CD8-positive, alpha-beta memory T cell (primary cell): ENCODE measurements at regions not wholly inside any gene's neighbourhood (a gene's known extent, or its start where the extent isn't known, plus 50 kb on each side); places are given as distances from the start of the nearest gene placed in this dataset.

Experiments
- CTCF ChIA-PET: fragments of 350-600 bp; sonication (Branson Sonifier 250); formaldehyde crosslinking; loops from one replicate; lab custom pipeline; 2021; ENCODE audit warnings: antibody characterized with exemption; lab: Charles Lee
- POLR2A ChIA-PET: fragments of 350-600 bp; sonication (Branson Sonifier 250); formaldehyde crosslinking; loops from one replicate; lab custom pipeline; 2021; ENCODE audit warnings: antibody characterized with exemption; lab: Charles Lee
- DNase-seq, 5 donors: peaks; one replicate each; pipeline versions ENCODE4 v3.0.0 to v3.0.0-alpha.2; 2020 to 2022; ENCODE audit warnings: mixed read lengths in 1 of 5
- H3K27ac ChIP-seq: one replicate; pipeline ENCODE4 v1.7.0; 2013; ENCODE audit warnings: low read depth, mild to moderate bottlenecking, low read length, moderate library complexity
- H3K27me3 ChIP-seq: 2 replicates; pipeline ENCODE4 v1.7.0; 2013; ENCODE audit warnings: low read length, mild to moderate bottlenecking; ENCODE audit not compliant: insufficient read depth, poor library complexity, severe bottlenecking
- H3K36me3 ChIP-seq: 2 replicates; pipeline ENCODE4 v1.7.0; 2013; ENCODE audit warnings: mild to moderate bottlenecking, low read length, moderate library complexity; ENCODE audit not compliant: insufficient read depth
- H3K4me1 ChIP-seq: 2 replicates; pipeline ENCODE4 v1.7.0; 2013; ENCODE audit warnings: mild to moderate bottlenecking, low read length, moderate library complexity; ENCODE audit not compliant: insufficient read depth
- H3K4me3 ChIP-seq: 2 replicates; pipeline ENCODE4 v1.7.0; 2013; ENCODE audit warnings: mild to moderate bottlenecking, low read length
- H3K9me3 ChIP-seq: 2 replicates; pipeline ENCODE4 v1.7.0; 2013; ENCODE audit warnings: mild to moderate bottlenecking, low read length
- H3K27ac Mint-ChIP-seq, 8 donors: one replicate each; pipeline ENCODE4 v1.8.0; 2020 to 2021; ENCODE audit warnings: mixed read lengths in 8 of 8, mild to moderate bottlenecking in 6 of 8, inconsistent platforms in 3 of 8, moderate library complexity in 3 of 8
- H3K27me3 Mint-ChIP-seq, 2 donors: one replicate each; pipeline ENCODE4 v1.8.0; 2020 to 2021; ENCODE audit warnings: mixed read lengths in 2 of 2, mild to moderate bottlenecking in 1 of 2, moderate library complexity in 1 of 2
- H3K36me3 Mint-ChIP-seq, 3 donors: one replicate each; pipeline ENCODE4 v1.8.0; 2020 to 2021; ENCODE audit warnings: mixed read lengths in 3 of 3, inconsistent platforms in 1 of 3, mild to moderate bottlenecking in 1 of 3
- H3K4me1 Mint-ChIP-seq, 3 donors: one replicate each; pipeline ENCODE4 v1.8.0; 2020 to 2021; ENCODE audit warnings: mixed read lengths in 3 of 3, inconsistent platforms in 1 of 3, mild to moderate bottlenecking in 1 of 3
- H3K4me3 Mint-ChIP-seq, 7 donors: one replicate each; pipeline ENCODE4 v1.8.0; 2020 to 2021; ENCODE audit warnings: mixed read lengths in 7 of 7, mild to moderate bottlenecking in 6 of 7, moderate library complexity in 4 of 7, inconsistent platforms in 2 of 7
- H3K9me3 Mint-ChIP-seq, 5 donors: one replicate each; pipeline ENCODE4 v1.8.0; 2020 to 2022; ENCODE audit warnings: mixed read lengths in 5 of 5, mild to moderate bottlenecking in 3 of 5, moderate library complexity in 2 of 5, inconsistent platforms in 1 of 5

DNA sequence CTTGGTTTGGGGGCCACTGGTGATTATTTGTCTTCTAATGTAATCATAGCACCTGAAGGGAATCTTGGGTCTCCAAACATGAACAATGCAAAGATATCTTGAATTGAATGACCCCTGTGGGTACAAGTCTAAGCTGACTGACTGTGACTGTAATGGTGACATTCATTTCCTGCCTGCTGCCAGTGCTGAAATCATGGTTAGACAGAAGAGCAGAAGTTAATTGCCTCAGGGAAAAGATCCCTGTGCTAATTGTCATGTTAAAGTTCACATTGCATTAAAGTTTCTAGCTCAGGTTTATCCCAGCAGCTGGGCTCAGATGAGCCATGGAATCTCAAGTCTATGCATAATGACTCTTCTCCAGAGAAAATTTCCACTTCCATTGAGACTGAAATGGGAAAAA is 772.0 kb downstream of the ETS1 start:
- no peak for DNase-seq
- Histone ChIP-seq H3K27ac (no peak overlapping the region), H3K9me3 (no peaks in the 10 kb centered on the region), H3K27me3 (no peaks in the 10 kb centered on the region), H3K36me3 (no peaks in the 10 kb centered on the region), H3K4me1 (no peaks in the 10 kb centered on the region), H3K4me3 (no peak overlapping the region)
- Mint-ChIP-seq H3K9me3 (no peaks in the 10 kb centered on the region), H3K4me3 (no peak overlapping the region), H3K27me3 (peaks cover 7% of the 10 kb centered on the region in 2 donors), H3K36me3 (no peaks in the 10 kb centered on the region), H3K4me1 (peaks cover 0 to 3% (median 3%) of the 10 kb centered on the region in 3 donors), H3K27ac (no peak overlapping the region)
- POLR2A ChIA-PET: no interaction called here
- CTCF ChIA-PET: no interaction called here

DNA sequence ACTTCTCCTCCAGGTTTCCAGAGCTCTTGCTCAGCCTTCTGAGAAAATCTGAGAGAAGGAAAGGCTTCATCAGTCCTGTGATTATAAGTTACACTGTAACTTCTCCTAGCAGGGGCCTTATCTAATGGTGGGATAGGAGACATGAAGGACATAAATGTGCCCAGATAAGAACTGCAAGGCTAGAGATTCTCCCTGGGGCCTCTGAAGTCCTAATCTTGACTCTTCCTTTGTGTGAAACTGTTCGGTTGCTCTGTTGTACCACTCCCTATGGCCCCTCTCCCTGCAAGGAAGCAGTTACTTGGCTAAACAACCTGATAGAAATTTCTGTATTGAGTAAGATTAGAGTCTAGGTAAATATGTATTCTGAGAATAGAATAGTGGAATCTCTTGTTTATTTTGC is 780.9 kb downstream of the ETS1 start:
- Mint-ChIP-seq H3K4me3 (no peak overlapping the region), H3K36me3 (no peaks in the 10 kb centered on the region), H3K27ac (no peak overlapping the region), H3K4me1 (no peaks in the 10 kb centered on the region), H3K9me3 (peaks cover 0 to 1% (median 0%) of the 10 kb centered on the region in 5 donors), H3K27me3 (peaks cover 2 to 20% of the 10 kb centered on the region in 2 donors)
- ChIA-PET POLR2A (no interaction called here), CTCF (no interaction called here)
- H3K27me3 ChIP-seq: no peaks in the 10 kb centered on the region
- H3K4me1 ChIP-seq: no peaks in the 10 kb centered on the region
- no peaks in the 10 kb centered on the region for H3K36me3 ChIP-seq
- DNase-seq: no peak
- no peak overlapping the region for H3K27ac ChIP-seq
- no peak overlapping the region for H3K4me3 ChIP-seq
- H3K9me3 ChIP-seq: no peaks in the 10 kb centered on the region

DNA sequence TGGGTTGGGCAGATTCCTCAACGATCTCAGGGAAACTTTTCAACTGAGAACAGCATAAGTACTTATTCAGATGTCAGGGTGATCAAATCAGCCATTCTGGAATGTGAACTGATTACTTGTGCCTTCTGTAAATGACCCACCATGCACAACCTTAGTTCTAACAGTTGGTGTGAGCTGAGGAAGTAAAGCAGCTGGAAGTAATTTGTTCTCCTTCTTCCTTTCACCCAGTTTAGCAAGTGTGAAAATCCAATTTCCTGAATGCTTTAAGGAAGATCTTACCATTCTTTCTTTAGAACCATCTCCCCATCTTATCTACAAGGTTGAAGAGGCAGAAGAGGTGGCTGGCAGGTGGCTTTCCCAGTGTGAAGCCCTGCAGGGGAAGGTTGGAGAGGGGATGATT is 781.6 kb downstream of the ETS1 start:
- CTCF ChIA-PET: no interaction called here
- Histone ChIP-seq H3K9me3 (no peaks in the 10 kb centered on the region), H3K4me1 (no peaks in the 10 kb centered on the region), H3K27ac (no peak overlapping the region), H3K36me3 (no peaks in the 10 kb centered on the region), H3K27me3 (no peaks in the 10 kb centered on the region), H3K4me3 (no peak overlapping the region)
- H3K4me3 Mint-ChIP-seq: no peak overlapping the region
- H3K9me3 Mint-ChIP-seq: peaks cover 0 to 3% (median 0%) of the 10 kb centered on the region in 5 donors
- POLR2A ChIA-PET: no interaction called here
- no peak overlapping the region for H3K27ac Mint-ChIP-seq
- H3K27me3 Mint-ChIP-seq: peaks cover 2 to 16% of the 10 kb centered on the region in 2 donors
- H3K4me1 Mint-ChIP-seq: no peaks in the 10 kb centered on the region
- DNase-seq: no peak
- H3K36me3 Mint-ChIP-seq: no peaks in the 10 kb centered on the region

DNA sequence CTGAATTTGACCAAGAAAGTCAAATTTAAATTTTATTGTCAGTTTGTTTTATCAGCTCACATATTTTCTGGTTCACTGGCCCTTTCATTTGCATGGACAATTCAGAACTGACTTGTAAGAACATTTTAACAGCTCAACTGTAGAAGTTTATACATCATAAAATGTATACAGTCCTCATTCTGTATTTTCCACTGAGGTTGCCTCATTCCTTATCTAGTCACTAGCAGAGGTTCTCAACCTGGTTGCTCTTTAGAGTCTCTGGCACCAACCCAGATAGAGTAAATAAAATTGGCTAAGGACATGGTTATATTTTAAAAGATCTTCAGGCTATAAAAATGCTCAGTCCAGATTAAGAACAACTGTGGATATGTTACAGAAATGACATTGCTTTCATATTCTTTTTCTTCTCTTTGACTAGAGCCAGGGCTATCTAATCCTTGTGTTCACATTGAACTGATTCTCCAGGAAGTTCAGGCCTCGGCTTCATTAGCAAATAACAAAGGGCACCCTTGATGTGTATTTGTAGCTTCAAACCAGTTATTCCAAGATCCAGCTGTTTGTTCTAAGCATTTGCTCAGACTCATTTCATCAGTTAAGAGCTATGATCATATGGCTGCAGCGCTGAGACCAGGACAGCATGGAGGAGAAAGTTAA is 782.5 kb downstream of the ETS1 start:
- H3K9me3 Mint-ChIP-seq: peaks cover 0 to 3% (median 0%) of the 10 kb centered on the region in 5 donors
- no peaks in the 10 kb centered on the region for H3K4me1 Mint-ChIP-seq
- H3K4me3 ChIP-seq: no peak overlapping the region
- H3K9me3 ChIP-seq: no peaks in the 10 kb centered on the region
- no peaks in the 10 kb centered on the region for H3K36me3 ChIP-seq
- H3K27me3 Mint-ChIP-seq: peaks cover 4 to 13% of the 10 kb centered on the region in 2 donors
- H3K4me3 Mint-ChIP-seq: no peak overlapping the region
- H3K36me3 Mint-ChIP-seq: no peaks in the 10 kb centered on the region
- POLR2A ChIA-PET: no interaction called here
- H3K27me3 ChIP-seq: no peaks in the 10 kb centered on the region
- CTCF ChIA-PET: no interaction called here
- H3K27ac ChIP-seq: no peak overlapping the region
- no peak for DNase-seq
- no peak overlapping the region for H3K27ac Mint-ChIP-seq
- H3K4me1 ChIP-seq: no peaks in the 10 kb centered on the region

DNA sequence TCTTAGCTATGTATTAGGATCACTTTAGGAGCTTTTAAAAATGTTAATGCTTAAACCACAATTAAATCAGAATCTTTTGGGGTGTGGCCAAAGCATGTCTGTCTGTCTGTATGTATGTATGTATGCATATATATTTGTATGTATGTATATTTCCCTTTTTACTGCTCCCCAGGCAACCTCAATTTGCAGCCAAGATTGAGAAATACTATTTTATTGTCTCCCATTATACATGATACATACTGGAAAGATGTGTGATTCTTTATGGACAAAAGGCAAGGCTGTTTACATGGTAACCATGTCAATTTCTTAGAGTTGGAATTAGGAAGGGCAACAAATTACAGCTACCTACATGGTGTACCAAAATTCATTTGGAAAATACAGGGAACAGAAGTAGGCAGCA is 783.6 kb downstream of the ETS1 start:
- H3K4me3 ChIP-seq: no peak overlapping the region
- H3K36me3 Mint-ChIP-seq: no peaks in the 10 kb centered on the region
- H3K27me3 Mint-ChIP-seq: peaks cover 4 to 9% of the 10 kb centered on the region in 2 donors
- no peaks in the 10 kb centered on the region for H3K4me1 ChIP-seq
- no peaks in the 10 kb centered on the region for H3K36me3 ChIP-seq
- H3K27me3 ChIP-seq: no peaks in the 10 kb centered on the region
- no peak overlapping the region for H3K27ac ChIP-seq
- H3K4me3 Mint-ChIP-seq: no peak overlapping the region
- ChIA-PET CTCF (no interaction called here), POLR2A (no interaction called here)
- DNase-seq: no peak
- H3K9me3 ChIP-seq: no peaks in the 10 kb centered on the region
- H3K27ac Mint-ChIP-seq: no peak overlapping the region
- peaks cover 0 to 3% (median 0%) of the 10 kb centered on the region in 5 donors for H3K9me3 Mint-ChIP-seq
- H3K4me1 Mint-ChIP-seq: no peaks in the 10 kb centered on the region

DNA sequence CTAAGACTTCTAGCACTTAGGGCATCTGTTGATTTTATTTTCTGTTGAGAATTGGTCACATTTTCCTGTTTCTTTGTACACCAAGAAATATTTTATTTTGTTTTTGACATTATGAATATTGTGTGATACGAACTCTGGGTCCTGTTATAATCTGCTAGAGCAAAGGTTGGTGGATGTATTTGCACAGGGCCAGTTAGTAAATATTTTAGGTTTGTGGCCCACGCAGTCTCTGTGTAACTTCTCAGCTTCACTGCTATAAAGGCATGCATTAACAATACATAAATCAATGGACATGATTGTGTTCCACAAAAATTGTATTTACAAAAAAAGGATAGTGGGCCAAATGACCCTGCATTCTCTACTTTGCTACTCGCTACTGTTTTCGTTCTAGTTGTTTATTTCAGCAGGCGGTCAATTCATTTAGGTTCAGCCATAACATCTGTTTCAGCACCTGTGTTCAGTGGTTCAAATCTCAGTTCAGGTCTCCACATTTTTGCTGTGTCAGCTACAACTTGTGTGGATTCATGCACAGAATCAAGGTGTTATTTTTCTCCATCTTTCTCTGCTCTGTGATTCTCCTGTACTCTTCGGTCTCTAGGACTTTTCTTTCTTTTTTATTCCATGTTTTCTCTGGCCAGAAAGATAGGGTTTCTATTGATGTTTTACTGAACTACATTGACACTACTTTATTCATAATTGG is 786.2 kb downstream of the ETS1 start:
- no peak overlapping the region for H3K27ac Mint-ChIP-seq
- Histone ChIP-seq H3K4me1 (no peaks in the 10 kb centered on the region), H3K27ac (no peak overlapping the region), H3K36me3 (no peaks in the 10 kb centered on the region), H3K4me3 (no peak overlapping the region), H3K9me3 (no peaks in the 10 kb centered on the region), H3K27me3 (no peaks in the 10 kb centered on the region)
- ChIA-PET POLR2A (no interaction called here), CTCF (no interaction called here)
- H3K9me3 Mint-ChIP-seq: peaks cover 0 to 3% (median 0%) of the 10 kb centered on the region in 5 donors
- peaks cover 6% of the 10 kb centered on the region in 2 donors for H3K27me3 Mint-ChIP-seq
- H3K36me3 Mint-ChIP-seq: no peaks in the 10 kb centered on the region
- no peaks in the 10 kb centered on the region for H3K4me1 Mint-ChIP-seq
- H3K4me3 Mint-ChIP-seq: no peak overlapping the region
- DNase-seq: no peak

DNA sequence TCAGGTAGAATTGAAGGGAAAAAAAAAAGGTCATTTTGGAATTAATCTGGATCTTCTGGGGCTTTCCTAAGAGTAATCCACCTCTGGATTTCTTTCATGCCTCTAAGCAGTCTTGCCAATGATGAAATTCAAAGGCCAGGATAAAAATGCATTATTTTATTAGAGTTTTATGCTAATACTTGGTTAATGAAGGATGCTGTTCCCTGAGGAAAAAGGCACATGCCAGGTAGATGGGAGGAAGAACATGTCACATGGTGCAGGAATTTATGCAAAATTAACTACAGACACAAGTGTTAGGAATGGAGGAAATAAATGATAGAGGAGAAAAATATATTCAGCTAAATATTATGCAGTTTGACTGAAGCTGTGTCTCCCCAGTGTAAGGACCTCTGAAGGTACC is 792.0 kb downstream of the ETS1 start:
- Histone ChIP-seq H3K9me3 (no peaks in the 10 kb centered on the region), H3K4me3 (no peak overlapping the region), H3K27ac (no peak overlapping the region), H3K36me3 (no peaks in the 10 kb centered on the region), H3K27me3 (no peaks in the 10 kb centered on the region), H3K4me1 (no peaks in the 10 kb centered on the region)
- Mint-ChIP-seq H3K4me1 (no peaks in the 10 kb centered on the region), H3K27ac (no peak overlapping the region), H3K9me3 (no peaks in the 10 kb centered on the region), H3K4me3 (no peak overlapping the region), H3K27me3 (peaks cover 6% of the 10 kb centered on the region in 2 donors), H3K36me3 (no peaks in the 10 kb centered on the region)
- POLR2A ChIA-PET: no interaction called here
- DNase-seq: no peak
- CTCF ChIA-PET: no interaction called here

DNA sequence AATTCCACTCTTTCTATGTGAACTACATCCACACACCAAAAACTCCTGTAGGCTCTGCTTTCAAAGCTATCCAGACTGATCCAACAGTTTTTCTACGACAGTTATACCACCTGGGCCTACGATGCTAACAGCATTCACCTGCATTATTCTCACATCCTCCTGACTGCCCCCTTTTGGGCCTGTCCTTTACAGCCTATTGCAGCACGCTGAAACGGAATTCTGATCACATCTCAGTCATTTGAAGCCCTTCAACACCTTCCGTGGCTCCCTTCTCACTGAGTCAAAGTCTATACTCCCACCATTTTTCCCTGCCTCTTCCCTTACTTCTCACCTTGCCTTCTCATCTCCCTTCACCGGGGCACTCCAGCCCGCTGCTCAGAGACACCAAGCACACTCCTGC is 791.3 kb upstream of the KIRREL3 start:
- Histone ChIP-seq H3K27me3 (no peaks in the 10 kb centered on the region), H3K36me3 (no peaks in the 10 kb centered on the region), H3K4me3 (no peak overlapping the region), H3K27ac (no peak overlapping the region), H3K9me3 (no peaks in the 10 kb centered on the region), H3K4me1 (no peaks in the 10 kb centered on the region)
- no peak overlapping the region for H3K4me3 Mint-ChIP-seq
- H3K27ac Mint-ChIP-seq: no peak overlapping the region
- no peak for DNase-seq
- H3K4me1 Mint-ChIP-seq: no peaks in the 10 kb centered on the region
- no peaks in the 10 kb centered on the region for H3K9me3 Mint-ChIP-seq
- H3K27me3 Mint-ChIP-seq: peaks cover 2 to 6% of the 10 kb centered on the region in 2 donors
- POLR2A ChIA-PET: no interaction called here
- CTCF ChIA-PET: no interaction called here
- H3K36me3 Mint-ChIP-seq: no peaks in the 10 kb centered on the region
